CD4-positive, alpha-beta T cell treated with Interleukin-17A for 4 hours (primary cell): ENCODE measurements at regions not wholly inside any gene's neighbourhood (a gene's known extent, or its start where the extent isn't known, plus 50 kb on each side); places are given as distances from the start of the nearest gene placed in this dataset.
"Not testable (repeated sequence)": the region's sequence is repeated elsewhere in the genome, so short reads cannot be mapped to it uniquely, and the experiment has no call there.

Experiments
- DNase-seq: peaks from one replicate; pipeline ENCODE4 v3.0.0-alpha.2; 2020; ENCODE audit warnings: mixed read lengths

GRCh38 chr19:33866696-33867095, 70.0 kb downstream of the KCTD15 start:
- DNase-seq = no peak

- DNase-seq = no peak
Observed at GRCh38 chr19:33868076-33868735, 71.5 kb downstream of the KCTD15 start.

GRCh38 chr19:33868788-33869412, 72.2 kb downstream of the KCTD15 start:
- DNase-seq = no peak

GRCh38 chr19:33870298-33870932, 73.7 kb downstream of the KCTD15 start:
- not testable (repeated sequence) for DNase-seq

- no peak for DNase-seq
Observed at GRCh38 chr19:33871605-33872004, 74.9 kb downstream of the KCTD15 start.

GRCh38 chr19:33872445-33873320, 76.0 kb downstream of the KCTD15 start:
- DNase-seq = no peak

- no peak for DNase-seq
Observed at GRCh38 chr19:33875071-33875470, 78.4 kb downstream of the KCTD15 start.

GRCh38 chr19:33876192-33876591, 79.5 kb downstream of the KCTD15 start:
- no peak for DNase-seq

- no peak for DNase-seq
Observed at GRCh38 chr19:33878030-33878544, 81.4 kb downstream of the KCTD15 start.

GRCh38 chr19:33878910-33879810, 82.5 kb downstream of the KCTD15 start:
- no peak for DNase-seq

- no peak for DNase-seq
Observed at GRCh38 chr19:33879818-33880575, 83.3 kb downstream of the KCTD15 start.

GRCh38 chr19:33883859-33884519, 87.3 kb downstream of the KCTD15 start:
- DNase-seq = no peak

GRCh38 chr19:33885236-33885635, 88.6 kb downstream of the KCTD15 start:
- no peak for DNase-seq

GRCh38 chr19:33887891-33888290, 91.2 kb downstream of the KCTD15 start:
- no peak for DNase-seq

GRCh38 chr19:33888665-33889064, 92.0 kb downstream of the KCTD15 start:
- no peak for DNase-seq

- DNase-seq = no peak
Observed at GRCh38 chr19:33890569-33890968, 93.9 kb downstream of the KCTD15 start.

GRCh38 chr19:33891773-33892172, 95.1 kb downstream of the KCTD15 start:
- no peak for DNase-seq

GRCh38 chr19:33894787-33895186, 98.1 kb downstream of the KCTD15 start:
- DNase-seq = no peak

- DNase-seq = no peak
Observed at GRCh38 chr19:33895366-33895765, 98.7 kb downstream of the KCTD15 start.

GRCh38 chr19:33898062-33898677, 101.5 kb downstream of the KCTD15 start:
- DNase-seq = no peak
